H9 (cell line): ENCODE measurements at regions not wholly inside any gene's neighbourhood (a gene's known extent, or its start where the extent isn't known, plus 50 kb on each side); places are given as distances from the start of the nearest gene placed in this dataset.

Experiments
- DNase-seq: peaks from one replicate; pipeline ENCODE4 v3.0.0-alpha.2; 2017
- H2AFZ ChIP-seq: one replicate; pipeline ENCODE4 v1.6.1; 2013; ENCODE audit warnings: mild to moderate bottlenecking, low read length, control low read depth, moderate library complexity
- H2AK5ac ChIP-seq: 2 replicates; pipeline ENCODE4 v1.6.1; 2013; ENCODE audit warnings: low read length, control low read depth, mixed read lengths; ENCODE audit not compliant: insufficient read length
- H2BK120ac ChIP-seq: one replicate; pipeline ENCODE4 v1.6.1; 2013; ENCODE audit warnings: low read depth, mild to moderate bottlenecking, low read length, control low read depth, inconsistent platforms; ENCODE audit not compliant: poor library complexity, severe bottlenecking
- H2BK12ac ChIP-seq: 2 replicates; pipeline ENCODE4 v1.6.1; 2013; ENCODE audit warnings: low read length, control low read depth, mixed read lengths, low read depth; ENCODE audit not compliant: insufficient read length
- H2BK15ac ChIP-seq: 2 replicates; pipeline ENCODE4 v1.6.1; 2013; ENCODE audit warnings: low read depth, low read length, control low read depth
- H2BK20ac ChIP-seq: one replicate; pipeline ENCODE4 v1.6.1; 2013; ENCODE audit warnings: low read depth, mild to moderate bottlenecking, low read length, control low read depth, inconsistent platforms; ENCODE audit not compliant: poor library complexity, severe bottlenecking
- H2BK5ac ChIP-seq: 2 replicates; pipeline ENCODE4 v1.6.1; 2013; ENCODE audit warnings: low read length, control low read depth, mixed read lengths; ENCODE audit not compliant: insufficient read length
- H3K14ac ChIP-seq: 2 replicates; pipeline ENCODE4 v1.6.1; 2013; ENCODE audit warnings: low read length, control low read depth; ENCODE audit not compliant: insufficient read depth
- H3K18ac ChIP-seq: 2 replicates; pipeline ENCODE4 v1.6.1; 2013; ENCODE audit warnings: low read depth, mild to moderate bottlenecking, mixed read lengths, low read length, control low read depth; ENCODE audit not compliant: insufficient read length
- H3K23ac ChIP-seq: 2 replicates; pipeline ENCODE4 v1.6.1; 2013; ENCODE audit warnings: low read length, control low read depth, mixed read lengths, low read depth; ENCODE audit not compliant: insufficient read length
- H3K23me2 ChIP-seq: 2 replicates; pipeline ENCODE4 v1.6.1; 2013; ENCODE audit warnings: low read depth, mild to moderate bottlenecking, mixed read lengths, low read length, control low read depth; ENCODE audit not compliant: insufficient read length, poor library complexity, severe bottlenecking
- H3K27ac ChIP-seq: 2 replicates; pipeline ENCODE4 v1.5.1; 2013; ENCODE audit warnings: low read length, control low read depth, mixed read lengths, low read depth; ENCODE audit not compliant: insufficient read length
- H3K27me3 ChIP-seq: 2 replicates; pipeline ENCODE4 v1.6.1; 2013; ENCODE audit warnings: low read length, control low read depth, inconsistent platforms; ENCODE audit not compliant: insufficient read depth
- H3K4ac ChIP-seq: 2 replicates; pipeline ENCODE4 v1.6.1; 2013; ENCODE audit warnings: low read depth, mild to moderate bottlenecking, control low read depth, inconsistent platforms, low read length, moderate library complexity
- H3K4me1 ChIP-seq: 2 replicates; pipeline ENCODE4 v1.6.1; 2013; ENCODE audit warnings: low read length, control low read depth, inconsistent platforms; ENCODE audit not compliant: insufficient read depth
- H3K4me2 ChIP-seq: 2 replicates; pipeline ENCODE4 v1.6.1; 2013; ENCODE audit warnings: low read length, control low read depth, mixed read lengths; ENCODE audit not compliant: insufficient read length, insufficient read depth
- H3K56ac ChIP-seq: 2 replicates; pipeline ENCODE4 v1.6.1; 2013; ENCODE audit warnings: low read depth, mild to moderate bottlenecking, mixed read lengths, low read length, control low read depth; ENCODE audit not compliant: insufficient read length
- H3K79me1 ChIP-seq: 2 replicates; pipeline ENCODE4 v1.6.1; 2013; ENCODE audit warnings: low read depth, mild to moderate bottlenecking, moderate library complexity, low read length, control low read depth, inconsistent platforms; ENCODE audit not compliant: insufficient read depth, poor library complexity, severe bottlenecking
- H3K79me2 ChIP-seq: 2 replicates; pipeline ENCODE4 v1.6.1; 2013; ENCODE audit warnings: low read length, control low read depth, inconsistent platforms; ENCODE audit not compliant: insufficient read depth
- H3K9ac ChIP-seq: 2 replicates; pipeline ENCODE4 v1.6.1; 2013; ENCODE audit warnings: low read length, control low read depth, mixed read lengths; ENCODE audit not compliant: insufficient read length; ENCODE audit errors: extremely low read depth
- H3K9me3 ChIP-seq: one replicate; pipeline ENCODE4 v1.6.1; 2013; ENCODE audit warnings: low read depth, low read length, inconsistent platforms; ENCODE audit not compliant: control insufficient read depth
- H3T11ph ChIP-seq: one replicate; pipeline ENCODE4 v1.6.1; 2013; ENCODE audit warnings: mild to moderate bottlenecking, low read length, control low read depth, inconsistent platforms
- H4K20me1 ChIP-seq: one replicate; pipeline ENCODE4 v1.6.1; 2013; ENCODE audit not compliant: control insufficient read depth, insufficient read length, insufficient read depth
- H4K5ac ChIP-seq: 2 replicates; pipeline ENCODE4 v1.6.1; 2013; ENCODE audit warnings: low read depth, mild to moderate bottlenecking, mixed read lengths, low read length, control low read depth; ENCODE audit not compliant: insufficient read length
- H4K8ac ChIP-seq: replicated peaks from 2 replicates; pipeline ENCODE4 v1.6.1; 2013; ENCODE audit warnings: low read length, control low read depth, mixed read lengths, low read depth; ENCODE audit not compliant: insufficient read length
- H4K91ac ChIP-seq: 2 replicates; pipeline ENCODE4 v1.6.1; 2013; ENCODE audit warnings: low read depth, mild to moderate bottlenecking, moderate library complexity, mixed read lengths, low read length, control low read depth; ENCODE audit not compliant: insufficient read length
- H3K27ac Mint-ChIP-seq, 3 experiments: 2 replicates in 2 of 3; 3 replicates in 1 of 3; pipeline ENCODE4 v1.8.0; 2020 to 2021; ENCODE audit warnings: mixed read lengths in 3 of 3, mild to moderate bottlenecking in 1 of 3, moderate library complexity in 1 of 3
- H3K27me3 Mint-ChIP-seq: 2 replicates; pipeline ENCODE4 v1.8.0; 2021; ENCODE audit warnings: low read depth, mild to moderate bottlenecking, moderate library complexity, mixed read lengths
- H3K36me3 Mint-ChIP-seq, 3 experiments: 2 replicates in 2 of 3; 3 replicates in 1 of 3; pipeline ENCODE4 v1.8.0; 2020 to 2021; ENCODE audit warnings: low read depth in 3 of 3, mixed read lengths in 3 of 3; ENCODE audit not compliant: insufficient read depth in 1 of 3
- H3K4me1 Mint-ChIP-seq, 2 experiments: 2 replicates each; pipeline ENCODE4 v1.8.0; 2020; ENCODE audit warnings: mixed read lengths in 2 of 2
- H3K4me3 Mint-ChIP-seq, 2 experiments: 2 replicates in 1 of 2; 3 replicates in 1 of 2; pipeline ENCODE4 v1.8.0; 2020 to 2021; ENCODE audit warnings: mild to moderate bottlenecking in 2 of 2, mixed read lengths in 2 of 2, moderate library complexity in 1 of 2
- H3K9me3 Mint-ChIP-seq, 2 experiments: 2 replicates in 1 of 2; 3 replicates in 1 of 2; pipeline ENCODE4 v1.8.0; 2020; ENCODE audit warnings: mild to moderate bottlenecking in 2 of 2, mixed read lengths in 2 of 2, moderate library complexity in 1 of 2
- CTCF ChIP-seq: fragments of 200-600 bp; sonication (generic); conservative IDR thresholded peaks from 3 replicates; pipeline ENCODE4 v1.8.0; 2021; ENCODE audit warnings: antibody characterized with exemption, mild to moderate bottlenecking
- WGBS: extraction: QIAGEN DNeasy Blood & Tissue Kit; methylation state at CpG from one replicate; pipeline ENCODE4 v1.1.7; 2013; ENCODE audit warnings: missing lambda C conversion rate, low lambda C conversion rate, mixed read lengths; ENCODE audit not compliant: insufficient read length; ENCODE audit errors: extremely low coverage; 5-methylcytosine and 5-hydroxymethylcytosine counted together

GRCh38 chr7:52294942-52295341, 740.5 kb upstream of the POM121L12 start:
- no peak overlapping the region for H3K9ac ChIP-seq
- TF ChIP-seq CTCF: no peak
- H3K27ac ChIP-seq: no peak overlapping the region
- H3K27me3 ChIP-seq: no peaks in the 10 kb centered on the region
- peaks cover 9 to 10% of the 10 kb centered on the region in 2 experiments for H3K4me1 Mint-ChIP-seq
- H2BK5ac ChIP-seq: no peak overlapping the region
- H3K14ac ChIP-seq: no peak overlapping the region
- no CpG with 5 or more reads among the region's 7 CpGs for WGBS
- H3T11ph ChIP-seq: no peak overlapping the region
- H4K20me1 ChIP-seq: no peaks in the 10 kb centered on the region
- H2BK120ac ChIP-seq: no peak overlapping the region
- no peak overlapping the region for H2AK5ac ChIP-seq
- H3K79me1 ChIP-seq: no peaks in the 10 kb centered on the region
- no peaks in the 10 kb centered on the region for H3K23me2 ChIP-seq
- H3K4me3 Mint-ChIP-seq: no peak overlapping the region
- no peak for DNase-seq
- H3K9me3 ChIP-seq: no peaks in the 10 kb centered on the region
- no peak overlapping the region for H3K27ac Mint-ChIP-seq
- H3K4ac ChIP-seq: no peak overlapping the region
- H3K79me2 ChIP-seq: no peaks in the 10 kb centered on the region
- no peaks in the 10 kb centered on the region for H3K27me3 Mint-ChIP-seq
- no peak overlapping the region for H2BK15ac ChIP-seq
- H2BK20ac ChIP-seq: no peak overlapping the region
- no peak overlapping the region for H4K8ac ChIP-seq
- H4K5ac ChIP-seq: no peak overlapping the region
- H3K23ac ChIP-seq: no peak overlapping the region
- no peak overlapping the region for H2BK12ac ChIP-seq
- H2AFZ ChIP-seq: no peak overlapping the region
- no peak overlapping the region for H3K56ac ChIP-seq
- H3K9me3 Mint-ChIP-seq: peaks cover 6 to 9% of the 10 kb centered on the region in 2 experiments; a peak in 4 of 5 replicates
- H3K4me2 ChIP-seq: no peak overlapping the region
- H3K36me3 Mint-ChIP-seq: peaks cover 7 to 16% (median 8%) of the 10 kb centered on the region in 3 experiments; a peak in 6 of 7 replicates
- H3K4me1 ChIP-seq: no peaks in the 10 kb centered on the region
- no peak overlapping the region for H3K18ac ChIP-seq
- no peak overlapping the region for H4K91ac ChIP-seq
